ENCODE measurements at regions not wholly inside any gene's neighbourhood (a gene's known extent, or its start where the extent isn't known, plus 50 kb on each side); places are given as distances from the start of the nearest gene placed in this dataset.

GRCh38 chr4:126779436-126780166 lies 853.2 kb upstream of the INTU start (continued):
- TF ChIP-seq ZFP91 (CRISPR knock-in tag; IDR thresholded peaks at IDR 0.05; ENCODE audit: borderline replicate concordance) = no peak
- no peak for TF ChIP-seq ZNF260 (CRISPR knock-in tag; IDR thresholded peaks at IDR 0.05; ENCODE audit: borderline replicate concordance, low read depth)
- TF ChIP-seq ZNF367 (CRISPR knock-in tag; IDR thresholded peaks at IDR 0.05; ENCODE audit: borderline replicate concordance) = no peak
- no peak for TF ChIP-seq ZFX (CRISPR knock-in tag; IDR thresholded peaks at IDR 0.05; ENCODE audit: low read depth)
- TF ChIP-seq ZFP36L1 (CRISPR knock-in tag; IDR thresholded peaks at IDR 0.05) = no peak
- no peak for TF ChIP-seq PHF20 (CRISPR knock-in tag; IDR thresholded peaks at IDR 0.05)
- TF ChIP-seq ZNF557 (CRISPR knock-in tag; IDR thresholded peaks at IDR 0.05) = no peak
- TF ChIP-seq EZH2 (conservative IDR thresholded peaks at IDR 0.05; ENCODE audit: low read depth, low read length) = no peak

GRCh38 chr4:126783191-126783590 lies 849.6 kb upstream of the INTU start:
- no peak overlapping the region for H3K9ac ChIP-seq (ENCODE audit: insufficient read depth, low read depth, low read length)
- in situ Hi-C loops (cut with HindIII; ENCODE audit: extremely low pct_ligation_motif_present, low pct_unique_long_range_greater_than_20kb) (no loop called here), intact Hi-C loops (cut with micrococcal nuclease; ENCODE audit: unreplicated experiment) (no loop called here)
- no peak overlapping the region for H3K27ac ChIP-seq (ENCODE audit: extremely low read length, insufficient read depth, low read length)
- BruUV-seq (replicated peaks) = no TSS peak
- no peak for FAIRE-seq
- DNase-seq (ENCODE audit: low spot score) = no peak
- no peak for ATAC-seq
- H3K4me2 ChIP-seq (ENCODE audit: low read depth, low read length) = no peak overlapping the region
- H3K27me3 ChIP-seq (ENCODE audit: control insufficient read depth in 1 of 2, insufficient read depth in 2 of 2, low read length in 2 of 2) = no peaks in the 10 kb centered on the region
- H3K9me3 ChIP-seq (ENCODE audit: low read length) = no peaks in the 10 kb centered on the region
- no peaks in the 10 kb centered on the region for H3K4me1 ChIP-seq (ENCODE audit: insufficient read depth, low read length)
- POLR2A ChIA-PET = no interaction called here
- no peak overlapping the region for H3K4me3 ChIP-seq (replicated peaks in 1 of 3; ENCODE audit: insufficient read depth in 1 of 3, low read depth in 2 of 3, low read length in 3 of 3)
- no peaks in the 10 kb centered on the region for H3K36me3 ChIP-seq (replicated peaks in 1 of 2; ENCODE audit: control insufficient read depth in 1 of 2, insufficient read depth in 2 of 2, low read length in 2 of 2)
- no peaks in the 10 kb centered on the region for H4K20me1 ChIP-seq (ENCODE audit: insufficient read depth, low read length)
- TF ChIP-seq ZUFSP (CRISPR knock-in tag; IDR thresholded peaks at IDR 0.05; ENCODE audit: borderline replicate concordance) (no peak), SMARCE1 (IDR thresholded peaks at IDR 0.05; ENCODE audit: borderline replicate concordance) (no peak), FOXA1 (IDR thresholded peaks at IDR 0.05) (no peak), FOXA1 (CRISPR knock-in tag; IDR thresholded peaks at IDR 0.05) (no peak), SPEN (CRISPR knock-in tag; IDR thresholded peaks at IDR 0.05; ENCODE audit: low read depth) (no peak), ZNF563 (CRISPR knock-in tag; IDR thresholded peaks at IDR 0.05) (no peak), MAFG (CRISPR knock-in tag; IDR thresholded peaks at IDR 0.05) (no peak), POLR2G (IDR thresholded peaks at IDR 0.05; ENCODE audit: low read depth, low read length) (no peak), ZNF280D (CRISPR knock-in tag; IDR thresholded peaks at IDR 0.05) (no peak), SIX1 (CRISPR knock-in tag; IDR thresholded peaks at IDR 0.05; ENCODE audit: borderline replicate concordance) (no peak), ARNTL (CRISPR knock-in tag; IDR thresholded peaks at IDR 0.05) (no peak)
- CTCF ChIA-PET (ENCODE audit: low intra/inter-chr PET ratio, low total read pairs) = no interaction called here
- H2AFZ ChIP-seq (ENCODE audit: low read length) = no peak overlapping the region
- no peaks in the 10 kb centered on the region for H3K79me2 ChIP-seq (ENCODE audit: insufficient read depth, low read length)
- 3% methylated on average over 2 of the region's 2 CpGs for WGBS (ENCODE audit: low lambda C conversion rate)
